Neural progenitor cell (in vitro differentiated cells): ENCODE measurements at regions not wholly inside any gene's neighbourhood (a gene's known extent, or its start where the extent isn't known, plus 50 kb on each side); places are given as distances from the start of the nearest gene placed in this dataset.

Experiments used
- CTCF ChIP-seq: fragments of 200-600 bp; sonication (generic); IDR thresholded peaks from 2 replicates; pipeline ENCODE4 v1.5.1; 2017; ENCODE audit warnings: antibody characterized with exemption, mild to moderate bottlenecking
- EZH2 ChIP-seq: fragments of 200-600 bp; sonication (generic); IDR thresholded peaks from 2 replicates; pipeline ENCODE4 v1.6.1; 2017; ENCODE audit warnings: antibody characterized with exemption, mild to moderate bottlenecking, moderate library complexity

GRCh38 chr3:23075496-23075895, 127.6 kb upstream of the UBE2E2 start:
- TF ChIP-seq CTCF: no peak
- TF ChIP-seq EZH2: no peak
